GM10248 (cell line): ENCODE measurements at regions not wholly inside any gene's neighbourhood (a gene's known extent, or its start where the extent isn't known, plus 50 kb on each side); places are given as distances from the start of the nearest gene placed in this dataset.

Experiments used
- CTCF ChIA-PET: fragments of 300-600 bp; sonication (Branson Sonifier 250); formaldehyde crosslinking; extraction: SDS; loops from one replicate; lab custom pipeline; 2021; ENCODE audit warnings: antibody characterized with exemption; lab: Yijun Ruan, JAX
- POLR2A ChIA-PET: fragments of 350-650 bp; sonication (Branson Sonifier 250); formaldehyde crosslinking; extraction: SDS; loops from one replicate; lab custom pipeline; 2020; ENCODE audit warnings: antibody characterized with exemption; lab: Yijun Ruan, JAX
- DNase-seq: peaks from one replicate; pipeline ENCODE4 v3.0.0; 2012; ENCODE audit errors: extremely low spot score
- CTCF ChIP-seq: IDR thresholded peaks from 2 replicates; pipeline ENCODE4 v1.5.1; 2012; ENCODE audit warnings: mild to moderate bottlenecking, low read depth; ENCODE audit errors: extremely low read depth, missing control alignments, control extremely low read depth

- TF ChIP-seq CTCF, result no peak
- CTCF ChIA-PET, result no interaction called here
- no peak for DNase-seq
- POLR2A ChIA-PET, result no interaction called here
Measured at GRCh38 chr14:49492151-49492550, 94.0 kb downstream of the RPS29 start.

- CTCF ChIA-PET, result interaction anchor here (1.7 to 2.9 kb wide), 2 partner anchors 9 to 28 kb away, joined by 8 to 12 read pairs; no protein-coding TSS in a partner anchor
- POLR2A ChIA-PET, result no interaction called here
- no peak for DNase-seq
- no peak for TF ChIP-seq CTCF
Measured at GRCh38 chr14:49489341-49489740, 96.8 kb downstream of the RPS29 start.

GRCh38 chr14:49487238-49487637 lies 98.9 kb downstream of the RPS29 start:
- POLR2A ChIA-PET, result no interaction called here

GRCh38 chr14:49485290-49485689 lies 100.9 kb downstream of the RPS29 start:
- TF ChIP-seq CTCF, result no peak
- CTCF ChIA-PET, result interaction anchor here (1.1 to 5.5 kb wide), 7 partner anchors 8 to 24 kb away, joined by 3 to 22 read pairs (median 5); no protein-coding TSS in a partner anchor

More at GRCh38 chr14:49487238-49487637, 98.9 kb downstream of the RPS29 start:
- CTCF ChIA-PET, result interaction anchor here (2.9 kb wide), 1 partner anchor 11 kb away, joined by 12 read pairs; no protein-coding TSS in a partner anchor
- no peak for DNase-seq
- no peak for TF ChIP-seq CTCF

GRCh38 chr14:49484180-49484579 lies 102.0 kb downstream of the RPS29 start:
- no peak for TF ChIP-seq CTCF
- ChIA-PET CTCF (interaction anchor here (1.4 to 5.5 kb wide), 5 partner anchors 9 to 22 kb away, joined by 3 to 22 read pairs (median 18); no protein-coding TSS in a partner anchor), POLR2A (interaction anchor here (0.6 kb wide), 1 partner anchor 112 kb away, joined by 3 read pairs; no protein-coding TSS in a partner anchor)
- DNase-seq, result no peak

More at GRCh38 chr14:49485290-49485689, 100.9 kb downstream of the RPS29 start:
- no peak for DNase-seq
- POLR2A ChIA-PET, result no interaction called here

- no peak for TF ChIP-seq CTCF
- ChIA-PET POLR2A (no interaction called here), CTCF (interaction anchor here (3.7 to 5.5 kb wide), 3 partner anchors 11 to 22 kb away, joined by 18 to 22 read pairs (median 21); no protein-coding TSS in a partner anchor)
- DNase-seq, result no peak
Measured at GRCh38 chr14:49483268-49483667, 102.9 kb downstream of the RPS29 start.
